ENCODE measurements at regions not wholly inside any gene's neighbourhood (a gene's known extent, or its start where the extent isn't known, plus 50 kb on each side); places are given as distances from the start of the nearest gene placed in this dataset.

DNA sequence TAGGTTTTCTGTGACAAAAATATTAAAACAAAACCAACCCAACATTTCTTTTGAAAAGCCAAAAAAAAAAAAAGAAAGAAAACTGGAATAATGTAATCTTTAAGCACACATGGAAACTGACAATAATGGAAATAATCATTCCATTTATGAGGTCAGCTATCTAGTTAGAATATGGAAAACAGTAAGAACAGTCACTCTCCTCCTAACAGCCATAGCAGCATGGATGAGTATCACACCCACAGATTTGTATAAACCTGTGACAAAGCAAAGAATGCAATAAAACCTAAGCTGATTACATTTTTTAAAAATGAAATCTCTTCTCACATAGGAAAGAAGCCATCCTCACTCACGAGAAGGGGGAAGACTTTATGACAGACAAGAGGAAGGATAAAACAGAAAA, 437.8 kb downstream of the NYAP2 start:
- H3K27me3 ChIP-seq (ENCODE audit: control insufficient read depth, insufficient read depth, low read length), result no peaks in the 10 kb centered on the region
- H3K4me1 ChIP-seq, result no peaks in the 10 kb centered on the region
- H3K4me3 ChIP-seq (ENCODE audit: low read depth, low read length), result no peak overlapping the region
- H3K79me2 ChIP-seq, result no peaks in the 10 kb centered on the region
- no peak overlapping the region for H3K9ac ChIP-seq
- H3K36me3 ChIP-seq (ENCODE audit: control insufficient read depth, insufficient read depth, low read length), result no peaks in the 10 kb centered on the region
- TF ChIP-seq, protein P1, sequence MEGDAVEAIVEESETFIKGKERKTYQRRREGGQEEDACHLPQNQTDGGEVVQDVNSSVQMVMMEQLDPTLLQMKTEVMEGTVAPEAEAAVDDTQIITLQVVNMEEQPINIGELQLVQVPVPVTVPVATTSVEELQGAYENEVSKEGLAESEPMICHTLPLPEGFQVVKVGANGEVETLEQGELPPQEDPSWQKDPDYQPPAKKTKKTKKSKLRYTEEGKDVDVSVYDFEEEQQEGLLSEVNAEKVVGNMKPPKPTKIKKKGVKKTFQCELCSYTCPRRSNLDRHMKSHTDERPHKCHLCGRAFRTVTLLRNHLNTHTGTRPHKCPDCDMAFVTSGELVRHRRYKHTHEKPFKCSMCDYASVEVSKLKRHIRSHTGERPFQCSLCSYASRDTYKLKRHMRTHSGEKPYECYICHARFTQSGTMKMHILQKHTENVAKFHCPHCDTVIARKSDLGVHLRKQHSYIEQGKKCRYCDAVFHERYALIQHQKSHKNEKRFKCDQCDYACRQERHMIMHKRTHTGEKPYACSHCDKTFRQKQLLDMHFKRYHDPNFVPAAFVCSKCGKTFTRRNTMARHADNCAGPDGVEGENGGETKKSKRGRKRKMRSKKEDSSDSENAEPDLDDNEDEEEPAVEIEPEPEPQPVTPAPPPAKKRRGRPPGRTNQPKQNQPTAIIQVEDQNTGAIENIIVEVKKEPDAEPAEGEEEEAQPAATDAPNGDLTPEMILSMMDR (IDR thresholded peaks at IDR 0.05), result no peak
- H2AFZ ChIP-seq, result no peak overlapping the region
- no peaks in the 10 kb centered on the region for H3K9me3 ChIP-seq (ENCODE audit: control insufficient read depth, low read length)
- no peak overlapping the region for H3K27ac ChIP-seq
- no peak overlapping the region for H3K4me2 ChIP-seq (ENCODE audit: low read length)

DNA sequence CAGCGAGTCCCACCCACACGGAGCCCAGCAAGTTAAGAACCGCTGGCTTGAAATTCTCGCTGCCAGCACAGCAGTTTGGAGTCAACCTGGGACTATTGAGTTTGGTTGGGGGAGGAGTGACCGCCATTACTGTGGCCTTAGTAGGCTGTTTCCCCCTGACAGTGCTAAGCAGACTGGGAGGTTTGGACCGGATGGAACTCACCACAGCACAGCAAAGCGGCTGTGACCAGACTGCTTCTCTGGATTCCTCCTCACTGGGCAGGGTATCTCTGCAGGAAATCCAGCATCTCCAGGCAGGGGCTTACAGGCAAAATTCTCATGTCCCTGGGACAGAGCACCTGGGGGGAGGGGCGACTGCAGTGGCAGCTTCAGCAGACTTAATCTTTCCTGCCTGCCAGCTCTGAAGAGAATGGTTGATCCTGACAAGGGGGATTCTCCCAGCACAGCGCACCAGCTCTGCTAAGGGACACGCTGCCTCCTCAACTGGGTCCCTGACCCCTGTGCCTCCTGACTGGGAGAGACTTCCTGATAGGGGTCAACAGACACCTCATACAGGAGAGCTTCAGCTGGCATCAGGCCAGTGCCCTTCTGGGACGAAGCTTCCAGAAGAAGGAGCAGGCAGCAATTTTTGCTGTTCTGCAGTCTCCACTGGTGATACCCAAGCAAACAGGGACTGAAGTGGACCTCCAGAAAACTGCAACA, 425.4 kb downstream of the NYAP2 start:
- Histone ChIP-seq H2AFZ (no peak overlapping the region), H3K4me3 (ENCODE audit: low read depth, low read length) (no peak overlapping the region), H3K4me2 (ENCODE audit: low read length) (no peak overlapping the region), H3K9ac (no peak overlapping the region), H3K27me3 (ENCODE audit: control insufficient read depth, insufficient read depth, low read length) (no peaks in the 10 kb centered on the region), H3K79me2 (no peaks in the 10 kb centered on the region), H3K27ac (no peak overlapping the region), H3K4me1 (no peaks in the 10 kb centered on the region), H3K36me3 (ENCODE audit: control insufficient read depth, insufficient read depth, low read length) (no peaks in the 10 kb centered on the region), H3K9me3 (ENCODE audit: control insufficient read depth, low read length) (no peaks in the 10 kb centered on the region)
- TF ChIP-seq, protein P1 (IDR thresholded peaks at IDR 0.05), result no peak

DNA sequence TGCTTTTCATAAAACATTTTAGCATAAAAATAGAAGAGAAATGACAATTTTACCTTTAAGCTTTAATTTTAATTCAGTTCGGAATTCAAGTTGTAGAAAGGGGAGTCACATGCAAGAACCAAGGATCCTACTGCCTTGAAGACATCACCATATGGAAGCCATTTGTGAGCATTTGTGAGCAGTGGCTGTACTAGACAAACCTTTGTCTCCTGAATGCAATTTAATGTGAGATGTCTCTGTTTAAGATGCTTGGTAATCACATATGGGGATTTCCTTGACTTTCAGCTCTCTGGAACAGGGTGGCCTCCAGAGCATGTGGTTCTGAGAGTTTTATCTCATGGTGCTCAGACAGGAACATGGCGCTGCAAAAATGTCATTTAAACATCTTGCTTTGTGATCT, 421.8 kb downstream of the NYAP2 start:
- H3K27me3 ChIP-seq (ENCODE audit: control insufficient read depth, insufficient read depth, low read length), result no peaks in the 10 kb centered on the region
- H2AFZ ChIP-seq, result no peak overlapping the region
- no peak overlapping the region for H3K4me2 ChIP-seq (ENCODE audit: low read length)
- H3K79me2 ChIP-seq, result no peaks in the 10 kb centered on the region
- H3K36me3 ChIP-seq (ENCODE audit: control insufficient read depth, insufficient read depth, low read length), result no peaks in the 10 kb centered on the region
- H3K9me3 ChIP-seq (ENCODE audit: control insufficient read depth, low read length), result no peaks in the 10 kb centered on the region
- H3K27ac ChIP-seq, result no peak overlapping the region
- H3K9ac ChIP-seq, result no peak overlapping the region
- no peak overlapping the region for H3K4me3 ChIP-seq (ENCODE audit: low read depth, low read length)
- no peaks in the 10 kb centered on the region for H3K4me1 ChIP-seq
- TF ChIP-seq, protein P1 (IDR thresholded peaks at IDR 0.05), result no peak

DNA sequence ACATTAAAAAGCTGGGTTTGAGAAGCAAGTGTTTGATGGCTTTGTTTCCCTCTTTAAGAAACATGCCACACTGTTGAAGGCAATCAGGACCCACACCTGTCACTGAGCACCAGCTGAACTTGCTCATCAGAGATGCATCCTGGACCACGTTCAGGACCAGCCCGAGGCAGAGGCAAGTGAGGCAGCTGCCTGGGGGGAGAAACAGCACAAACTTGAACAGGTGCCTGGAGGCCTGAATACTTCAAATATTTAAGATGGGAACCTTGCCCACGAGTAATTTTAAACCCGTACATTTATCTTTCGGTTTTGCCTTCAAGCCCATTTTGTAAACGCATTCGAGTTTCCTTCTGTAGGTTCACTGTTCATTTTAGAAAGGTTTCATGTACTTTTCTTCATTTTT, 421.3 kb downstream of the NYAP2 start:
- H3K9me3 ChIP-seq (ENCODE audit: control insufficient read depth, low read length), result no peaks in the 10 kb centered on the region
- H3K79me2 ChIP-seq, result no peaks in the 10 kb centered on the region
- no peaks in the 10 kb centered on the region for H3K36me3 ChIP-seq (ENCODE audit: control insufficient read depth, insufficient read depth, low read length)
- H2AFZ ChIP-seq, result no peak overlapping the region
- H3K4me2 ChIP-seq (ENCODE audit: low read length), result no peak overlapping the region
- H3K9ac ChIP-seq, result no peak overlapping the region
- H3K4me3 ChIP-seq (ENCODE audit: low read depth, low read length), result no peak overlapping the region
- TF ChIP-seq, protein P1 (IDR thresholded peaks at IDR 0.05), result no peak
- no peaks in the 10 kb centered on the region for H3K27me3 ChIP-seq (ENCODE audit: control insufficient read depth, insufficient read depth, low read length)
- no peak overlapping the region for H3K27ac ChIP-seq
- H3K4me1 ChIP-seq, result no peaks in the 10 kb centered on the region

DNA sequence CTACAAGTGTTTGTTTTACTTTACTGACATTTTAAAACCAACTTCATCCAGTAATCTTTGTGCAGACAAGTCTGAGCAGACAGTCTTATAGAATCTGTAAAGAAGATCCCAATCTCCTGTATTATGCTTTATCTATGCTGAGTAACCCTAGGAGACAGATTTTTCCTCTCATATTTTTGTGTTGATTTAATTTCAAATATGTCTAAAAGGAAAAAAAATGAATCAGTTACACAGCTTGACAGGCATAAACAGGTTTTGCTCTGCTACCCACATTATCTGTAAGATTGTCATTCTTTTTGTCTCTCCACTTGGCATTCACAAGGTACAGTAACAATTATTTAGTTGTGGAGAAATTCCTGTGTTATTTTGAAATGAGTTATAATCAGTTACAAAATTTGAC, 415.0 kb downstream of the NYAP2 start:
- Histone ChIP-seq H2AFZ (no peak overlapping the region), H3K4me3 (ENCODE audit: low read depth, low read length) (no peak overlapping the region), H3K4me1 (no peaks in the 10 kb centered on the region), H3K9me3 (ENCODE audit: control insufficient read depth, low read length) (no peaks in the 10 kb centered on the region), H3K79me2 (no peaks in the 10 kb centered on the region), H3K27ac (no peak overlapping the region), H3K27me3 (ENCODE audit: control insufficient read depth, insufficient read depth, low read length) (no peaks in the 10 kb centered on the region), H3K4me2 (ENCODE audit: low read length) (no peak overlapping the region), H3K9ac (no peak overlapping the region), H3K36me3 (ENCODE audit: control insufficient read depth, insufficient read depth, low read length) (no peaks in the 10 kb centered on the region)
- TF ChIP-seq, protein P1 (IDR thresholded peaks at IDR 0.05), result no peak
